Lower leg skin (tissue), 3 donors: ENCODE measurements at regions not wholly inside any gene's neighbourhood (a gene's known extent, or its start where the extent isn't known, plus 50 kb on each side); places are given as distances from the start of the nearest gene placed in this dataset.

Experiments
- POLR2A ChIP-seq, 2 donors: fragments of 450-650 bp; IDR thresholded peaks; one replicate each; pipeline ENCODE4 v1.6.1; 2016 to 2017; ENCODE audit warnings: antibody characterized with exemption in 2 of 2, mild to moderate bottlenecking in 1 of 2, moderate library complexity in 1 of 2
- TF ChIP-seq, protein P1 (sequence below), 3 donors: fragments of 450-650 bp; IDR thresholded peaks; one replicate each; pipeline ENCODE4 v1.5.1; 2016; ENCODE audit warnings: antibody characterized with exemption in 3 of 3, mild to moderate bottlenecking in 3 of 3, moderate library complexity in 2 of 3

DNA sequence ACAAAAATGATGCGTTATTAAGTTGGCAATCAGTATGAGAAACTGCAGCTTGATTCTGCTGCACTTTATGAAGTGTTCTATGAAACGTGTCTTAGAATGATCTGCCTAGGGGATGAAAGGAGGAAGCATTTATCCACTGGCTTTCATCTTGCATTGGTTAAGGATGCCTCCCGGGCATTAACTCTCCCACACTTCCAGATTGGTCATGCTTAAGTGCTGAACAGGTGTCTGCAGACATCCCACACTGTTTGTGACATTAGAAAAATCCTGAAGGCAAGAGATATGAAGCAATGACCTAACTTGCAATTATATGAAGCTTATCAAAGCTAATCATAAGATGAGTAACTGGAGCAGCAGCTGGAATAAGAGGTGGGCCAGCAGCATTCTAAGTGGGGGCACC is 437.3 kb downstream of the NSUN3 start:
- no peak for TF ChIP-seq POLR2A (IDR thresholded peaks at IDR 0.05)
- TF ChIP-seq, protein P1, sequence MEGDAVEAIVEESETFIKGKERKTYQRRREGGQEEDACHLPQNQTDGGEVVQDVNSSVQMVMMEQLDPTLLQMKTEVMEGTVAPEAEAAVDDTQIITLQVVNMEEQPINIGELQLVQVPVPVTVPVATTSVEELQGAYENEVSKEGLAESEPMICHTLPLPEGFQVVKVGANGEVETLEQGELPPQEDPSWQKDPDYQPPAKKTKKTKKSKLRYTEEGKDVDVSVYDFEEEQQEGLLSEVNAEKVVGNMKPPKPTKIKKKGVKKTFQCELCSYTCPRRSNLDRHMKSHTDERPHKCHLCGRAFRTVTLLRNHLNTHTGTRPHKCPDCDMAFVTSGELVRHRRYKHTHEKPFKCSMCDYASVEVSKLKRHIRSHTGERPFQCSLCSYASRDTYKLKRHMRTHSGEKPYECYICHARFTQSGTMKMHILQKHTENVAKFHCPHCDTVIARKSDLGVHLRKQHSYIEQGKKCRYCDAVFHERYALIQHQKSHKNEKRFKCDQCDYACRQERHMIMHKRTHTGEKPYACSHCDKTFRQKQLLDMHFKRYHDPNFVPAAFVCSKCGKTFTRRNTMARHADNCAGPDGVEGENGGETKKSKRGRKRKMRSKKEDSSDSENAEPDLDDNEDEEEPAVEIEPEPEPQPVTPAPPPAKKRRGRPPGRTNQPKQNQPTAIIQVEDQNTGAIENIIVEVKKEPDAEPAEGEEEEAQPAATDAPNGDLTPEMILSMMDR (IDR thresholded peaks at IDR 0.05), result no peak
